NCI-H128 (cell line): ENCODE measurements at regions not wholly inside any gene's neighbourhood (a gene's known extent, or its start where the extent isn't known, plus 50 kb on each side); places are given as distances from the start of the nearest gene placed in this dataset.
A peak's percentile ranks its signal among the peaks of the same experiment; 100 is the strongest.

Experiments used
- DNase-seq: peaks from one replicate; lab custom pipeline; 2025; ENCODE audit not compliant: unreplicated experiment; lab: John Stamatoyannopoulos, UW

GRCh38 chr13:87872813-87873212 lies 201.6 kb downstream of the SLITRK5 start:
- DNase-seq: no peak

GRCh38 chr13:87877477-87877876 lies 206.3 kb downstream of the SLITRK5 start:
- DNase-seq: no peak

GRCh38 chr13:87878706-87879105 lies 207.5 kb downstream of the SLITRK5 start:
- DNase-seq: no peak

- no peak for DNase-seq
Measured at GRCh38 chr13:87884884-87885283, 213.7 kb downstream of the SLITRK5 start.

GRCh38 chr13:87887459-87888123 lies 216.4 kb downstream of the SLITRK5 start:
- no peak for DNase-seq

- peak; percentile 51 for DNase-seq
Measured at GRCh38 chr13:87889254-87889653, 218.1 kb downstream of the SLITRK5 start.

GRCh38 chr13:87893186-87893585 lies 222.0 kb downstream of the SLITRK5 start:
- no peak for DNase-seq

GRCh38 chr13:87894059-87894458 lies 222.9 kb downstream of the SLITRK5 start:
- DNase-seq: no peak

- DNase-seq: no peak
Measured at GRCh38 chr13:87903553-87903952, 232.4 kb downstream of the SLITRK5 start.

GRCh38 chr13:87906411-87906810 lies 235.2 kb downstream of the SLITRK5 start:
- DNase-seq: no peak

GRCh38 chr13:87907202-87907601 lies 236.0 kb downstream of the SLITRK5 start:
- DNase-seq: no peak

- DNase-seq: no peak
Measured at GRCh38 chr13:87919956-87920355, 248.8 kb downstream of the SLITRK5 start.

GRCh38 chr13:87923753-87924152 lies 252.6 kb downstream of the SLITRK5 start:
- DNase-seq: no peak

- DNase-seq: no peak
Measured at GRCh38 chr13:87925006-87925405, 253.8 kb downstream of the SLITRK5 start.

GRCh38 chr13:87940776-87941175 lies 269.6 kb downstream of the SLITRK5 start:
- DNase-seq: no peak

- DNase-seq: no peak
Measured at GRCh38 chr13:87941226-87941625, 270.1 kb downstream of the SLITRK5 start.

- no peak for DNase-seq
Measured at GRCh38 chr13:87942205-87942604, 271.0 kb downstream of the SLITRK5 start.

- DNase-seq: no peak
Measured at GRCh38 chr13:87944038-87944437, 272.9 kb downstream of the SLITRK5 start.

- no peak for DNase-seq
Measured at GRCh38 chr13:87952377-87952776, 281.2 kb downstream of the SLITRK5 start.

- no peak for DNase-seq
Measured at GRCh38 chr13:87953381-87953780, 282.2 kb downstream of the SLITRK5 start.

GRCh38 chr13:87954091-87954490 lies 282.9 kb downstream of the SLITRK5 start:
- no peak for DNase-seq

GRCh38 chr13:87961546-87961945 lies 290.4 kb downstream of the SLITRK5 start:
- no peak for DNase-seq

GRCh38 chr13:87972568-87972967 lies 301.4 kb downstream of the SLITRK5 start:
- DNase-seq: no peak
